ENCODE measurements at regions not wholly inside any gene's neighbourhood (a gene's known extent, or its start where the extent isn't known, plus 50 kb on each side); places are given as distances from the start of the nearest gene placed in this dataset.

GRCh38 chr6:98286620-98287019, 547.8 kb upstream of the POU3F2 start:
- Histone ChIP-seq H3K4me2 (ENCODE audit: control insufficient read depth, insufficient read depth) (no peak overlapping the region), H4K20me1 (ENCODE audit: control insufficient read depth, insufficient read depth) (no peaks in the 10 kb centered on the region), H3K4me3 (no peak overlapping the region), H3K27me3 (replicated peaks in 1 of 2; ENCODE audit: control insufficient read depth in 2 of 2, insufficient read depth in 2 of 2, low read length in 1 of 2) (no peaks in the 10 kb centered on the region; a peak in 1 of 4 replicates), H3K27ac (ENCODE audit: control insufficient read depth, insufficient read depth) (no peak overlapping the region), H3K79me2 (ENCODE audit: control insufficient read depth, insufficient read depth, low read length) (no peaks in the 10 kb centered on the region), H3K4me1 (ENCODE audit: control insufficient read depth, insufficient read depth, low read length) (no peaks in the 10 kb centered on the region), H3K36me3 (ENCODE audit: control insufficient read depth in 2 of 2, insufficient read depth in 2 of 2, low read length in 1 of 2) (no peaks in the 10 kb centered on the region), H3K9ac (ENCODE audit: control insufficient read depth, insufficient read depth, low read length) (no peak overlapping the region), H3K9me3 (replicated peaks; ENCODE audit: control insufficient read depth, insufficient read depth, low read length) (no peaks in the 10 kb centered on the region), H2AFZ (ENCODE audit: control insufficient read depth, low read depth, low read length) (no peak overlapping the region)
- RAD21 ChIA-PET (ENCODE audit: unreplicated experiment), result no interaction called here
- POLR2A ChIA-PET, result no interaction called here
- 60% methylated on average over 3 of the region's 3 CpGs for WGBS (ENCODE audit: insufficient coverage, insufficient replicate concordance, low lambda C conversion rate, missing lambda C conversion rate)
- intact Hi-C loops (cut with micrococcal nuclease; ENCODE audit: unreplicated experiment), result no loop called here
- CTCF ChIA-PET, result no interaction called here
- TF ChIP-seq RAD21 (IDR thresholded peaks at IDR 0.05; ENCODE audit: insufficient read depth, low read depth, low read length), result no peak
- TF ChIP-seq CBX5 (IDR thresholded peaks at IDR 0.05; ENCODE audit: low read depth), result no peak
- no peak for TF ChIP-seq JUNB (IDR thresholded peaks at IDR 0.05)
- no peak for TF ChIP-seq NFYB (IDR thresholded peaks at IDR 0.05; ENCODE audit: insufficient read depth, low read depth, low read length)
- TF ChIP-seq FOS (IDR thresholded peaks at IDR 0.05; ENCODE audit: borderline replicate concordance, extremely low read depth, insufficient read length), result no peak
- TF ChIP-seq MTA3 (IDR thresholded peaks at IDR 0.05; ENCODE audit: borderline replicate concordance, low read length), result no peak
- ATAC-seq, result no peak
- in situ Hi-C loops (cut with MboI), result no loop called here
- BruUV-seq (replicated peaks), result no TSS peak
- no peak for DNase-seq (ENCODE audit: low read depth, low spot score)
- SMC1A ChIA-PET (ENCODE audit: uncharacterized antibody, unreplicated experiment), result interaction anchor here (0.9 kb wide), 1 partner anchor 10 kb away, joined by 3 read pairs; no protein-coding TSS in a partner anchor
- no peak for FAIRE-seq

GRCh38 chr6:98287876-98288275, 546.5 kb upstream of the POU3F2 start:
- in situ Hi-C loops (cut with MboI) (no loop called here), intact Hi-C loops (cut with micrococcal nuclease; ENCODE audit: unreplicated experiment) (no loop called here)
- CTCF ChIA-PET, result interaction anchor here (0.7 kb wide), 1 partner anchor 115 kb away, joined by 3 read pairs; no protein-coding TSS in a partner anchor
- Histone ChIP-seq H3K4me2 (ENCODE audit: control insufficient read depth, insufficient read depth) (no peak overlapping the region), H3K79me2 (ENCODE audit: control insufficient read depth, insufficient read depth, low read length) (no peaks in the 10 kb centered on the region), H3K4me3 (no peak overlapping the region), H3K4me1 (ENCODE audit: control insufficient read depth, insufficient read depth, low read length) (no peaks in the 10 kb centered on the region), H2AFZ (ENCODE audit: control insufficient read depth, low read depth, low read length) (no peak overlapping the region), H3K36me3 (ENCODE audit: control insufficient read depth in 2 of 2, insufficient read depth in 2 of 2, low read length in 1 of 2) (no peaks in the 10 kb centered on the region), H4K20me1 (ENCODE audit: control insufficient read depth, insufficient read depth) (no peaks in the 10 kb centered on the region), H3K9me3 (replicated peaks; ENCODE audit: control insufficient read depth, insufficient read depth, low read length) (no peaks in the 10 kb centered on the region), H3K27me3 (replicated peaks in 1 of 2; ENCODE audit: control insufficient read depth in 2 of 2, insufficient read depth in 2 of 2, low read length in 1 of 2) (no peaks in the 10 kb centered on the region; a peak in 1 of 4 replicates), H3K27ac (ENCODE audit: control insufficient read depth, insufficient read depth) (no peak overlapping the region), H3K9ac (ENCODE audit: control insufficient read depth, insufficient read depth, low read length) (no peak overlapping the region)
- no peak for DNase-seq (ENCODE audit: low read depth, low spot score)
- BruUV-seq (replicated peaks), result no TSS peak
- ATAC-seq, result no peak
- RAD21 ChIA-PET (ENCODE audit: unreplicated experiment), result no interaction called here
- FAIRE-seq, result no peak
- TF ChIP-seq TCF3 (IDR thresholded peaks at IDR 0.05; ENCODE audit: borderline replicate concordance, insufficient read depth, low read depth, low read length), result no peak
- TF ChIP-seq HDAC6 (IDR thresholded peaks at IDR 0.05; ENCODE audit: unreplicated experiment), result no peak
- TF ChIP-seq NR2C1 (IDR thresholded peaks at IDR 0.05), result no peak
- TF ChIP-seq POLR2AphosphoS5 (IDR thresholded peaks at IDR 0.05; ENCODE audit: low read length), result no peak
- TF ChIP-seq BRCA1 (IDR thresholded peaks at IDR 0.05; ENCODE audit: low read depth, low read length), result no peak
- TF ChIP-seq USF1 (IDR thresholded peaks at IDR 0.05; ENCODE audit: borderline replicate concordance, extremely low read length, insufficient read depth, low read depth, low read length), result no peak
- no peak for TF ChIP-seq NR2F1 (conservative IDR thresholded peaks at IDR 0.05)
- TF ChIP-seq SUZ12 (IDR thresholded peaks at IDR 0.05; ENCODE audit: unreplicated experiment), result no peak
- TF ChIP-seq ATF7 (IDR thresholded peaks at IDR 0.05; ENCODE audit: low read depth), result no peak
- no peak for TF ChIP-seq CEBPB (IDR thresholded peaks at IDR 0.05; ENCODE audit: borderline replicate concordance in 1 of 2, low read depth in 2 of 2, low read length in 2 of 2)
- no peak for TF ChIP-seq ZZZ3 (IDR thresholded peaks at IDR 0.05; ENCODE audit: control insufficient read depth, insufficient read length, low read depth)
- POLR2A ChIA-PET, result no interaction called here
- SMC1A ChIA-PET (ENCODE audit: uncharacterized antibody, unreplicated experiment), result no interaction called here
- WGBS (ENCODE audit: insufficient coverage, insufficient replicate concordance, low lambda C conversion rate, missing lambda C conversion rate), result 13% methylated on average over 3 of the region's 3 CpGs

Data from GM12878 (cell line).